HG03342 (cell line): ENCODE measurements at regions not wholly inside any gene's neighbourhood (a gene's known extent, or its start where the extent isn't known, plus 50 kb on each side); places are given as distances from the start of the nearest gene placed in this dataset.

Experiments
- ATAC-seq: cut with Tn5 transposase; IDR thresholded peaks from one replicate; pipeline ENCODE4 v1.9.1; 2021; ENCODE audit warnings: mild to moderate bottlenecking, moderate library complexity; ENCODE audit not compliant: unreplicated experiment

DNA sequence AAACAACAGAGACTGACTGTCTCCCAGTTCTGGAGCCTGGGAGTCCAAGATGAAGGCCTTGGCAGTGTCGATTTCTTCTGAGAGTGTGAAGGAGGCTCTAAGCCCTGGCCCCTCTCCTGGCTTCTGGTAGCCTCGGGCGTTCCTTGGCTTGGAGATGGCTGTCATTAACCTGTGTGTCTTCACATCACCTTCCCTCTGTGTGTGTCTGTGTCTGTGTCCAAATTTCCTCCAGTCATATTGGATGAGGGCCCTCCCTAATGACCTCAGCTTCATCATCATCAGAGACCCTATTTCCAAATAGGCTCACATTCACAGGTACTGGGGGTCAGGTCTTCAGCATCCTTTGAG lies 138.3 kb downstream of the TOMM20 start:
- no peak for ATAC-seq

DNA sequence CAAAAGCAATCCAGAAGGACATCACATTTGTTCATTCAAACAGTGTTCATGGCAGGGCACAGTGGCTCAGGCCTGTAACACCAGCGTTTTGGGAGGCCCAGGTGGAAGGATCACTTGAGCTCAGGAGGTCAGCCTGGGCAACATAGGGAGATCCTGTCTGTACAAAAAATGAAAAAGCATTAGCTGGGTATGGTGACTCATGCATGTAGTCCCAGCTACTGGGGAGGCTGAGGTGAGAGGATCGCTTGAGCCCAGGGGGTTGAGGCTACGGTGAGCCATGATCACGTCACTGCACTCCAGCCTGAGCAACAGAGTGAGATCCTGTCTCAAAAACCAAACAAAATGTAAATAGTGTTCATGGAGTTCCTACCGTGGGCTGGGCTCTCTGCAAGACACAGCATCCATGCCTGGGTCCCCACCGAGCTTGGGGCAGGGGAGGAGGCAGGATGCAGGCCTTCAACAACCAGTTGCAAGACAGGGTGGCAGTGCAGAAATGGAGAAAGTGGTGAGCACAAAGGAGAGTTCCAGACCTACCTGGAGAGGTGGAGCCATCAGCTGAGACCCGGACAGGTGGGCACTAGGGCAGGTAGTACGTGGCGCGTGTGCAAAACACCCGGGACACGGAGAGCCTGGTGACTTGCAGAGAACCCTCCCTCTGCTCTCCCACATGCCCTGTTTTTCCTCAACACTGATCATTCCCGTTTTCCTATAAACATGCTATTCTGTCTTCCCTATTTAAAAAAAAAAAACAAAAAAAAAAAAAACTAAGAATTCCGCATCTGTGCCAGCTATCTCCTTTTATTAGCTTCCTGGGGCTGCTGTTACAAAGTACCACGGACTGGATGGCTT lies 138.9 kb downstream of the TOMM20 start:
- ATAC-seq = no peak

DNA sequence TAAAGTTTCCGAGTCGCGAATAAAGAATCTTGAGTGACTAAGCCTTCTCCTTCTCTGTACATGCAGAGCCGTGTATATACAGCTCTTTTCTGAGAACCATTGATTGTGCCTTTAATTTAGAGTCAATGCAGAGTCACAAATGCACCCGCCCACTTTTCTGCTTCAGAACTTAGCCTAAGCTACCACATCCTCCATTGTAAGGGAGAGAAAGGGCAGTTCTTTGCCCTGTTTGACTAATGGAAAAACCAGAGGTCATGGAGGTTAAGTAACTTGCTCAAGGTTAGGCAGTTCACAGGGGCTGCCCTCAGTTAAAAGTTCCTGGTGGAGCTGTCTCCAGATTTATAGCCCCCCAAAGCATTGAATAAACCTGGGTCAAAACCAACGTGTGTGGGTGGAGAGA lies 139.6 kb downstream of the TOMM20 start:
- no peak for ATAC-seq

DNA sequence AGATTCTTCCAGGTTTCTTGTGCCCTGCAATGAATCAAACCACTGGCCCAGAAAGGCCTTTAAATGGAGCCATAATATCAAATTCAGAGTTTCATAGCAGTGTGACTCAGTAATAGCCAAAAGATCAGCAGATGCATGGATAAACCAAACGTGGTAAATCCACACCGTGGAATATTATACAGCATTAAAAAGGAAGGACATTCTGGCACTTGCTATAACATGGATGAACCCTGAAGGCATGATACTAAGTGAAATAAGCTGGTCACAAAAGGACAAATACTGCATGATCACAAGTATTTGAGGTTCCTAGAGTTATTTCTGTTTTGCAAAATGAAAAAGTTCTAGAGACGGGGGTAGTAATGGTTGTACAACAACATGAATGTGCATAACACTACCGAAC lies 140.1 kb downstream of the TOMM20 start:
- ATAC-seq = no peak

DNA sequence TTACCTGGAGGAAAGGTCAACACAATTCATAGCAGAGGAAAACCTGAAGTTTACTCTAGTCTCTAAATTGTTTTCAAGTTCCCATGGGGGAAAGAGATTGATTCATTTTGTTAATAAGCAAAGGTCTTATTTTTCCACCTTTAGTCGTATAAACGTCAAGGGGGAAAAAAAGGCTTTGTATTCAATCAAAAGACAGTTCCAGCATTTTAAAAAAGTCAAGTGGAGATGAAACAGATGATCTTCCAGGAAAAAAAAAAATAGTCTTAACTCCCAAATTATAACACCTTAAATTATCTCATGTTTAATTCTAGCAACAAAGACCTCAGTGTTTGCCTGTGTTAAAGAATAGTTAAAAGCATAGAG lies 140.5 kb downstream of the TOMM20 start:
- no peak for ATAC-seq

DNA sequence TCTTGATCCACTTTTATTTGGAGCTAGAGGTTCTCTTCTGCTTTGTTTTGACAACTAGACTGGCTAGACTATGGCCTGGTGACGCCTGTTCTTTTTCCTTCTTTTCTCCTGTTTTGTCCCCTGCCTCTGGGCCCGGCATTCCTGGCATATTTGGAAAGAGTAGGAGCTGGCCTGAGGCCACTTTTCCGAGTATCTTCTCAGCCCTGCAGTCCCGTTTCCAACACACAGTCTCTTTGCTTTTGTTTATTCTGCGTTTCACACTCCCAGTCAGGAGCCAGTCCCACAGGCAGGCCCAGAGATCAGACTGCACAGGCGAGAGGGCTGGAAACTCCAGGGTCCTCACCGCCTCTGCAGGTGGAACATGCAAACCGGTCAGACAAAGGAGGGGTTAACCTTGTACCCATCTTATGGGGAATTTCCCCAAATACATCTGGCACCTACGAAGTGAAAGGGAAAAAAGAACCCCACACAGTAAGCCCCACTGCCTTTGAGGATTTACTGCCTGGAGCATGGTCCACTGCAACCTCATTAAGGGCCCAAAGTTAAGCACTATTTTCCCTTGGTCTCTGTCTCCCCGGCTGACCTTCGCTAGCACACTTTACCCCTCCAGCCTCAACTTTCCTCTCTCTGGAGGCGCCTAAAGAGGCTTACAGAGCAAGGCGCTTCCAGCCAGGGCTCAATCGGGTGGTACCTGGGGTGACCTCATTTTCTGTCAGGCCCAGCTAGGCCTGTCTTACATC lies 141.1 kb downstream of the TOMM20 start:
- peak; percentile 59 for ATAC-seq

DNA sequence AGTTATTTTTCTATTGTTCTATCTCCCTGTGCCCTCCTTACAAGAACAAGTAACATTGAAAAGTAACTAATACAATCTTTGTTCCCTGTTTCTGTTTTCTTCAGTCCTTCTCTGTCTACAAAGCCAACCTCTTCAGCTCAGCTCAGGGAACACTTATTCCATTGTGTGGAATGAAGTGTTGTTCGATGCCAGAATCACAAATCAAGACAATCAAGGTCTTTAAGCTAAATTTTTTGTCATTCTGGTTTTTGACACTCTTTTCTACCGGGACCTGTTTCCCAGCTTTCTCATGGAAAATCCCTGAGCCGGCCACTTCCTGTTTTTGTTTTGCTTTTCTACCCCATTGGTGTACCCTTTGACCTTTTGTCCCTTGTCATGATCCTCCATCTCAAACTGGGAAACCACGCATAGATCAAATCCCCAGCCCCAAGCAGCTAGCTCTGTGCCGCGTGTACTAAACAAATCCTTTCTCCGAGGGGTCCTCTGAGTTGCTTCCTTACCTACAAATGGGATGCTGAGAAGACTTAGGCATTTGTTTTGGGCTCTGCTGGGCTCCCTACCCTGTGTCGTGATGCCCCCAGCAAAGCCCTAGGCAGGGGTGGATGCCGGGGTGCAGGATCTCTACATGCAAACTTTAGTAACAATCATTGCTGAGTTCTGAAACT lies 141.8 kb downstream of the TOMM20 start:
- ATAC-seq = no peak

DNA sequence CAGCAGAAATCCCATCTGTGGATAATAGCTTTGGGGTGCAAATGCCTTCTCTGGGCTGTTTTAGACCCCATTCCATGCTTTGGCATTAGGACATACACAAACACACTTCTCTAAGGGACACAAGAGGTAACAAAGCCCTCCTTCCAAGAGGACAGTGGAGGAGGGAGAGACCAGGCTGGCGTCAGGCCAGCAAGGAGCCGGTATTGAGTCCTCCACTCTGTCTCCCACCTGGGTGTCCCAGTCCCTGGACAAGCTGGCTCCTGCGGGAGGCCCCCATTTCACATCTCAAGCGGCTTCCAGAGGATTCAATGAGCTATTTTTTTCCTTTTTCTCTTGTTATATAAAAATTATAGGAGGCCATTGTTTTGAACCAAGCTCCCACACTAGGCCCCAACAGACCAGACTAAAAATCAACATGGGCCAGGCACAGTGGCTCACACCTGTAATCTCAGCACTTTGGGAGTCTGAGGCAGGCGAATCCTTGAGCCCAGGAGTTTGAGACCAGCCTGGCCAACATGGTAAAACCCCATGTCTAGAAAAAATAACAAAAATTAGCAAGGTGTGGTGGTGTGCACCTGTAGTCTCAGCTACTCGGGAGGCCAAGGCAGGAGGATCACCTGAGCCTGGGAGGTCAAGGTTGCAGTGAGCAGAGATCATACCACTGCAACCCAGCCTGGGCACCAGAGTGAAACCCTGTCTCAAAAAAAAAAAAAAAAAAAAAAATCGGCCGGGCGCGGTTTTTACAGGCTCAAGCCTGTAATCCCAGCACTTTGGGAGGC lies 142.9 kb downstream of the TOMM20 start:
- ATAC-seq = no peak

DNA sequence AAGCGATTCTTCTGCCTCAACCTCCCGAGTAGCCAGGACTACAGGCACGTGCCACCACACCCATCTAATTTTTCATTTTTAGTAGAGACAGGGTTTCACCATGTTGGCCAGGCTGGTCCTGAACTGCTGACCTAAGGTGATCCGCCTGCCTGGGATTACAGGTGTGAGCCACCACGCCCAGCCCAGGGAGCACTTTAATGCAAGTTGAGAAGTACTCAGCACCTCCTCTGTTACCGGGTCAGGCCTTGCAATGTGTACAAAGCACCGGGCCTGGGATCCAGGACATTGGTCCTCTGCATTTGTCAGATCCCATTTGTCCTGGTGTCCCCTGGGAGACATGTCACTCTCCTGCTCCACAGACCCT lies 143.6 kb downstream of the TOMM20 start:
- ATAC-seq = no peak

GRCh38 chr1:234983564-234984238 lies 144.9 kb downstream of the TOMM20 start:
- no peak for ATAC-seq

DNA sequence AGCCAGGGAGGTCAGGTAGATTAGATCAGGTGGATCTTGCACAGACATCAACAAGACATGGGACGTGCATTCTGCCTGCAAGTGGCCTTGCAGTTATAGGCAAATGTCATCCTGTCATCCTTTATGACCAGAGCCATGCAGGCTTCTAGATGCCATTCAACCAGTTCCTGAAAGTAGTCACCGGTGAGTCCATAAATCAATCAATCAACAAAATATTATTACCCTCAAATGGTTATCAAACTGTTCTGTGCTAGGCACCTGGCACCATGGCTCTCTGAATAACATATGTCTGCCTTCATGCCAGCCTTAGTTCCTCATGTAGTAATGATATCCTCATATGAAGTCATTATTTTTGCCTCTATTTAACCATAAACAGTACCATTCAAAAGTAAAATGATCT lies 146.9 kb downstream of the TOMM20 start:
- no peak for ATAC-seq

DNA sequence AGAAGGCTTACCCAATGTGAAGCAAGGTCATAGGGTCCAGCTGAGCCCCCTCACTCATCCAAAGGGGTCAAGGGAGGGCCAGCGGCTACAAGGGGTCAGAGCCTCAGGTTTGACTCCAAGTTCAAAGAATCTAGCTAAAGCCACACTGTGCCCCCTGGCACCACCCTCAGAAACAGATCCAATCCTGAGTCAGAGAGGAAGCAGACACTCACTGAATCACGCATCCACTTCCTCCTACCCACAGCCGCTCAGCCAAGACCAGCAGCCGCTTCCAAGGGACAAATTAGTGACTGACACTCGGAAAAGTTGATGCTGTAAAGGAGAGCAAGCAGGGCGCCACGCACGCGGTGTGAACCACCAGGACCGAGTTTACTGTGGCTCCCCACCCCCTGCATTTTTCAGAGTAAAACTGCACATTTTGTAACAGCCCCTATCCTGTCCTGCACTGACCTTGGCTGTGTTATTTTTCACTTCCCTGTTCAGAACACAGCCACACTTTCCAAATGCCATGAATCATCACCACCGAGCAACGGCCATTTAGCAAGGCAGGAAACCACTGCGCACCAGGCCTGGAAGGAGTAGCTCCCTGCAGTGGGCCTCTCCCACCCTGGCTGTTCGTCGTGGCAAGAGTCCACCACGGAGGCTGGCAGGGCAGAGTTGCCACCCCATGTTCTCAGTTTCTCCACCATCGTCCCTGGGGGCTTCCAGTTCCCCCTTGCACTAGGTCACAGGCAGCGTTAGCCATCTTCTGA lies 147.8 kb downstream of the TOMM20 start:
- peak; percentile 37 for ATAC-seq

GRCh38 chr1:234980291-234980644 lies 148.4 kb downstream of the TOMM20 start:
- ATAC-seq = no peak

GRCh38 chr1:234979296-234980279 lies 149.0 kb downstream of the TOMM20 start:
- ATAC-seq = no peak

DNA sequence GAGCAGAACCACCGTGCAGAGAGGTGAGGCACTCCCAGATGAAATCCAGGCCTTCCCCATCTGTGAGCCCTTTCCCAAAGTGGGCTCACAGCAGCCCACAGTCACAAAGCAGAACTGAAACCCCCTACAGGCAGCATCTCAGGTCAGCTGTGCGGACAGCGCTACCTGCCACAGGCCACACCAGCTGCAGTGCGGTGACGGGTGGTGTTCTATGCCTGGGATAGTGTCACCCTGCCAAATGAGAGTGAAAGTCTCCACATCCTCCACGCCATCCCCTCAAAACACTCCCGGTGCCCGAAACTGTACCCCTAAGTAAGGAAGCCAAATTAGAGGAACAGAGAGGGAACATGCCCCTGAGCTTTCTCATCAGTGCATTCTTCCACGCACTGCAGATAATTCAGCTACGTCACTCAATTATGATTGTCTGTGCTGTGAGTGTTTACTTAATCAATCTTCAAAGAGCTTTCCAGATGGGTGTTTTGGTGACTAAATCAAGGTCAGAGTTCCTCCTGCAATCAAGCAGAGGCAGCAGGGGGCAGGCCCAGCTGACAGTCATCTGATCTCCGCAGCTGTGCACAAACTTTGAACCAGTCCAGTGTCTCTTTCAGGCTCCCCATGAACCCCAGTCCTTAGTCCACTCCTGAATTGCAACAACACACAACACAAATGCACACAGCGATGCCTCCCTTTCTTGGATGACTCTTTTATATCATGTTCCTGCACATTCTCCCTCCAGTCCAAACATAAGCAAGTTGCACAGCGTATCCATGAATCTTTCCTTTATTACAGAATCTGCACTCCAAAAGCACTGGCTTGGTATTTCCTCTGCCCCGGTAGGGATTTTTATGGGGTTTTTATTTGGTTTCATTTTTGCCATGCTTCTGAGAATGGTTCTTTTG lies 150.0 kb downstream of the TOMM20 start:
- peak; percentile 63 for ATAC-seq

GRCh38 chr1:234977875-234978396 lies 150.7 kb downstream of the TOMM20 start:
- no peak for ATAC-seq

DNA sequence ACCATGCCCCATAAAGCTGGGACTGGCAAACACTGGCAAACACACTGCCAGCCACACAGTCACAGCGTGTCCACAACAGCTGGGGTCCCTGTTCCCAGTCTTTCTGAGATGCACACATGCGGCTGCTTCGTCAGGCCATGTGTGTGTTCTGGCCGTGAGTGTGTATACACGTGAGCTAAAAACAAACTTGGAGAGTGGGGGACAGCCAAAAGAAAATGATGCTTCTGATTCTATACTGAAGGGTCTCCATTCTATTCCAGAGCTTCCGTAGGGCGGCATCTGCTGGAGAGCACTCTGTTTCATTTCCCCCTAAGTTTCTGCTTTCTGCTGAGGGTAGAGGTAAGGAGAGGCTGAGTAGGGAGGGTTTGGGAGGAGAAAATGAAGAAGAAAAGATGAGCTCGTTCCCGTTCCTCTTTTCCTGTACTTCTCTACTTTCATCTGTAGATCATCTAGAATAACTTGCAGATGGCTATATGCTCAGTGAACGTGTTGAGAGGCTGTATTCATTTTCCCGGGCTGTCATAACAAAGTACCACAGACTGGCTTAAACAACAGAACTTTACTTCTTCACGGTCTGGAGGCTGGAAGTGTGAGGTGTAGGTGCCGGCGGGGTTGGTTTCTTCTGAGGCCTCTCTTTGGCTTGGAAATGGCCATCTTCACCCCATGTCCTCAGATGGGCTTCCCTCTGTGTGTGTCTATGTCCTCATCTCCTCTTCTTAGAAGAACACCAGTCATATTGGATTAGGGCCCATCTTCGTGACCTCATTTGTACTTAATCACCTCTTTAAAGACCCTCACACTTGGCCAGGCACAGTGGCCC lies 151.6 kb downstream of the TOMM20 start:
- no peak for ATAC-seq
